Ovary (tissue), 3 donors: ENCODE measurements at regions not wholly inside any gene's neighbourhood (a gene's known extent, or its start where the extent isn't known, plus 50 kb on each side); places are given as distances from the start of the nearest gene placed in this dataset.

Experiments used
- EP300 ChIP-seq: sonication (generic); formaldehyde crosslinking; IDR thresholded peaks from one replicate; pipeline ENCODE4 v1.6.1; 2017; ENCODE audit warnings: antibody characterized with exemption
- POLR2A ChIP-seq: fragments of 450-650 bp; IDR thresholded peaks from one replicate; pipeline ENCODE4 v1.6.1; 2017; ENCODE audit warnings: antibody characterized with exemption, mild to moderate bottlenecking, moderate library complexity
- TF ChIP-seq, protein P1 (sequence below), 3 donors: fragments of 450-650 bp in 2 of 3; fragments of 200-600 bp in 1 of 3; IDR thresholded peaks; one replicate each; pipeline versions ENCODE4 v1.5.1 to v1.8.0; 2016 to 2022; ENCODE audit warnings: antibody characterized with exemption in 3 of 3, mild to moderate bottlenecking in 1 of 3
- donor health status: DM: no; HTN: no; CAD: no.

DNA sequence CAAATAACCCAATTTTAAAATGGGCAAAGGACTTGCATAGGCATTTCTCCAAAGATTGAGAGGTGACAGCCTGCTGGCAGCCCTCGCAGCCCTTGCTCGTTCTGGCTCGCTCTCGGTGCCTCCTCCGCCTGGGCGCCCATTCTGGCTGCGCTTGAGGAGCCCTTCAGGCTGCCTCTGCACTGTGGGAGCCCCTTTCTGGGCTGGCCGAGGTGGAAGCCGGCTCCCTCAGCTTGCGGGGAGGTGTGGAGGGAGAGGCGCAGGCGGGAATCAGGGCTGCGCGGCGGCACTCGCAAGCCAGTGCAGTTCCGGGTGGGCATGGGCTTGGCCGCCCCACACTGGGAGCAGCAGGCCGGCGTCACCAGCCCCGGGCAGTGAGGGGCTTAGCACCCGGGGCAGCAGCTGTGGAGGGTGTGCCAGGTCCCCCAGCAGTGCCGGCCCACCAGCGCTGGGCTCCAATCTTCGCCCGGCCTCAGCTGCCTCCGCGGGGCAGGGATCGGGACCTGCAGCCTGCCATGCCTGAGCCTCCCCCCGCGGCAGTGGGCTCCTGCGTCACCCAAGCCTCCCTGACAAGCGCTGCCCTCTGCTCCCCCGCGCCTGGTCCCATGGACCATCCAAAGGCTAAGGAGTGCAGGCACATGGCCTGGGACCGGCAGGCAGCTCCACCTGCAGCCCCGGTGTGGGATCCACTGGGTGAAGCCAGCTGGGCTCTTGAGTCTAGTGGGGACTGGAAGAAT, 54.0 kb upstream of the GALNT17 start:
- TF ChIP-seq, protein P1, sequence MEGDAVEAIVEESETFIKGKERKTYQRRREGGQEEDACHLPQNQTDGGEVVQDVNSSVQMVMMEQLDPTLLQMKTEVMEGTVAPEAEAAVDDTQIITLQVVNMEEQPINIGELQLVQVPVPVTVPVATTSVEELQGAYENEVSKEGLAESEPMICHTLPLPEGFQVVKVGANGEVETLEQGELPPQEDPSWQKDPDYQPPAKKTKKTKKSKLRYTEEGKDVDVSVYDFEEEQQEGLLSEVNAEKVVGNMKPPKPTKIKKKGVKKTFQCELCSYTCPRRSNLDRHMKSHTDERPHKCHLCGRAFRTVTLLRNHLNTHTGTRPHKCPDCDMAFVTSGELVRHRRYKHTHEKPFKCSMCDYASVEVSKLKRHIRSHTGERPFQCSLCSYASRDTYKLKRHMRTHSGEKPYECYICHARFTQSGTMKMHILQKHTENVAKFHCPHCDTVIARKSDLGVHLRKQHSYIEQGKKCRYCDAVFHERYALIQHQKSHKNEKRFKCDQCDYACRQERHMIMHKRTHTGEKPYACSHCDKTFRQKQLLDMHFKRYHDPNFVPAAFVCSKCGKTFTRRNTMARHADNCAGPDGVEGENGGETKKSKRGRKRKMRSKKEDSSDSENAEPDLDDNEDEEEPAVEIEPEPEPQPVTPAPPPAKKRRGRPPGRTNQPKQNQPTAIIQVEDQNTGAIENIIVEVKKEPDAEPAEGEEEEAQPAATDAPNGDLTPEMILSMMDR (IDR thresholded peaks at IDR 0.05), result no peak
- TF ChIP-seq POLR2A (no peak), EP300 (no peak)
